ENCODE measurements at regions not wholly inside any gene's neighbourhood (a gene's known extent, or its start where the extent isn't known, plus 50 kb on each side); places are given as distances from the start of the nearest gene placed in this dataset.

GRCh38 chr21:16709866-16710550, 802.8 kb upstream of the CXADR start:
- no peak overlapping the region for H3K4me3 ChIP-seq (ENCODE audit: low read depth, low read length)
- no peak for TF ChIP-seq CTCF (IDR thresholded peaks at IDR 0.05; ENCODE audit: borderline replicate concordance, insufficient read depth, low read depth, low read length)

- H3K4me3 ChIP-seq (ENCODE audit: low read depth, low read length) = no peak overlapping the region
- TF ChIP-seq CTCF (IDR thresholded peaks at IDR 0.05; ENCODE audit: borderline replicate concordance, insufficient read depth, low read depth, low read length) = no peak
Measured at GRCh38 chr21:16711757-16712156, 801.1 kb upstream of the CXADR start.

GRCh38 chr21:16713331-16714117, 799.3 kb upstream of the CXADR start:
- no peak for TF ChIP-seq CTCF (IDR thresholded peaks at IDR 0.05; ENCODE audit: borderline replicate concordance, insufficient read depth, low read depth, low read length)

GRCh38 chr21:16740511-16740910, 772.3 kb upstream of the CXADR start:
- no peak for TF ChIP-seq CTCF (IDR thresholded peaks at IDR 0.05; ENCODE audit: borderline replicate concordance, insufficient read depth, low read depth, low read length)
- no peak overlapping the region for H3K4me3 ChIP-seq (ENCODE audit: low read depth, low read length)

More at GRCh38 chr21:16713331-16714117, 799.3 kb upstream of the CXADR start:
- H3K4me3 ChIP-seq (ENCODE audit: low read depth, low read length) = no peak overlapping the region

- H3K4me3 ChIP-seq (ENCODE audit: low read depth, low read length) = no peak overlapping the region
- no peak for TF ChIP-seq CTCF (IDR thresholded peaks at IDR 0.05; ENCODE audit: borderline replicate concordance, insufficient read depth, low read depth, low read length)
Measured at GRCh38 chr21:16741141-16741665, 771.6 kb upstream of the CXADR start.

GRCh38 chr21:16742131-16742641, 770.7 kb upstream of the CXADR start:
- TF ChIP-seq CTCF (IDR thresholded peaks at IDR 0.05; ENCODE audit: borderline replicate concordance, insufficient read depth, low read depth, low read length) = no peak
- no peak overlapping the region for H3K4me3 ChIP-seq (ENCODE audit: low read depth, low read length)
